ENCODE measurements at regions not wholly inside any gene's neighbourhood (a gene's known extent, or its start where the extent isn't known, plus 50 kb on each side); places are given as distances from the start of the nearest gene placed in this dataset.
"Not testable (repeated sequence)": the region's sequence is repeated elsewhere in the genome, so short reads cannot be mapped to it uniquely, and the experiment has no call there.

DNA sequence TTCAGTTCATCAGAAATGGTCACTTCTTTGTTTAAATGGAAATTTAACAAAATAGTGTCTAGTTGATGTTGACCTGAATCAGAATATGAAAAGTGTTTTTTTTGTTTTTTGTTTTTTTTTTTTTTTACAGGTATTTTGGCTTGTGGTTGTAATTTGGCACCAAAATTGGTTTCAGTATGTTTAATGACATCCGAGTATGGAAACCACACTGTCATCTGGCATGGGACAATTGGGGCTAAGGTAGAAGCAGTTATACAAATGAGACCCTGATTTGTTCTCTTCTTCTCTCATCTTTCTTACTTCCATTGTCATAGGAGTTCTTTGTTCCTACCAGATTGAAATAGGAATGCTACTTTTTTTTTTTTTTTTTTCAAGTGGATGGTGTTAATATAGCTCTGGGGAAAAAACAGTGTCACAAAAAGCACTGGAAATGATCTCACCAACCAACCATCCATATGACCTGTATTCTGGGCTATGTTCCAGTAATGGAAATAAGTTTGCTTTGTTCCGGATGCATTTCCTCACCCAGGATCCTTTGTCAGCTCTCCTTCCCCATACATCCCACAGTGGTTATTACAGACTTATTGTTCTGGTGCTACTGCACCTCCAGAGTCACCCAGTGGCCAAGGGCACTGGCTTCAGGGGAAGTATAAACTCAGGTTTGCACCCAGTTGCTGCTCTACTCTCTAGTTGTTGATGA lies 95.8 kb downstream of the ATXN3L start:
- DNase-seq (ENCODE audit: low read depth, low spot score): peak; percentile 94

DNA sequence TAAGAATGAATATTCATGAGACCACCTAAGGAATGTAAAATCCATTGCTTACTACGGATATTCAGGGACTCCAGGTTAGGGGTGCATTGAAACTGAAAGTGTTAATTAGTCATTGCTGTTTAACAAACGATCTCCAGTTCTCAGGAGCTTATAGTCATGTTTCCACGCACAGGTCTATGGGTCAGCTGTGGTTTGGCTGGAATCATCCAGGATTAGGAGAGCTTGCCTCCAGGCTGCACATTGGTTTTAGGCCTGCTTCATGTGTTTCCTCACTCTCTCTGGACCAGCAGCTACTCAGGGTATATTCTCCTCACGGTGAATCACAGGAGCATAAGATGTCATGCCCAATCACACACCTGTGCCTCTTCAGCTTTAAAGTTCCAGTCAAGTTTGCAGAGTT lies 98.9 kb downstream of the ATXN3L start:
- DNase-seq (ENCODE audit: low read depth, low spot score): peak; percentile 89

DNA sequence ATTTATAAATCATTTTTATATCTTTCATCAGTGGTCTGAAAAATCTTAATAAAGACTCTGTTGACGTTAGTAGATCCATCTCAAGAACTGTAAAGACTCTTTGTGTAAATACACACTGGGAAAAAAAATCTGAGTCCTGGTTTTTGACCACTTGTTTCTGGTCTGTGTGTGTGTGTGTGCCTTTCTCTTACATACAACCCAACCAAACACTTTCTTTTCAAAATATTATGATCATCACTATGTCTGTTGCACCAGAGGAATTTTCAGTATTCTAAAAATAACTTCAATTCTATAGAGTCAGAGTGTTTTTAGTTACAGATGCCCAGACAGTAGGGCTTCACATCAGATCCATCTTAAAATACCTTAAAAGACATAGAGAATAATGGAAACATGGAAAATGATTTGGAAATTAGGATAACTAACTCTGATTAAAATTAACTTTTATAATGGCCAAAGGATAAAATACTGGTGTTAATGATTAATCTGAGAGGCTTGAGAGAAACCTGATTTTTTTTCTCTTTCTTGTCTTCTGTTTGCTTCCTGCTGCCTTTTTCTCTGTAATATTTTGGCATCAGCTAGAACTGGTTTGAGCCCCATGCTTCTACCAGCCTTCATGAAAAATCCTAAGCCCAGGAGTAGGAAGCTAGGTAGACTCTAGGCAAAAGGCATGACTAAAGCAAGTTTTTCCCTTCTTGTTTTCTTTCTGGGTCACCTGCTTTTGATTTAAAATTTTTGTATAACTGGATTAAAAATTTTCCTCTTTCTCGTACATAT lies 99.7 kb downstream of the ATXN3L start:
- peak; percentile 25 for DNase-seq (ENCODE audit: low read depth, low spot score)

DNA sequence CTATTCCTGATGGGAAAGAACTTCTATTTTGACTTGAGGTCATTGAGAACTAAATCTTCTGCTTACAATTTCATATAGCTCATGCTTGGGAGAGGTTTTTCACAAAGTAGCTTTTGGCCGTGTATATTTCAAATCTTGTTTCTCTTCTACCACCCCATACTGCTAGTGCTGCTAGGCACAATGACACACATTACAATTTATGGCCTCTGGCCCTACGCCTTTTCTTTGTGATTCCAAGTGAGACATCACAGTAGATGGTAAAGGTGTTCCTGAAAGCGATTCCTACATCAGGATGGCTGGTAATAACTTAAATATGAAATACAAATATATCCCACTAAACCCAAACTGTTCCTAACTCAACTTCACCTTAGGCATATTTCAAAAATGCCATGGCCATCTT lies 101.1 kb downstream of the ATXN3L start:
- DNase-seq (ENCODE audit: low read depth, low spot score): no peak

DNA sequence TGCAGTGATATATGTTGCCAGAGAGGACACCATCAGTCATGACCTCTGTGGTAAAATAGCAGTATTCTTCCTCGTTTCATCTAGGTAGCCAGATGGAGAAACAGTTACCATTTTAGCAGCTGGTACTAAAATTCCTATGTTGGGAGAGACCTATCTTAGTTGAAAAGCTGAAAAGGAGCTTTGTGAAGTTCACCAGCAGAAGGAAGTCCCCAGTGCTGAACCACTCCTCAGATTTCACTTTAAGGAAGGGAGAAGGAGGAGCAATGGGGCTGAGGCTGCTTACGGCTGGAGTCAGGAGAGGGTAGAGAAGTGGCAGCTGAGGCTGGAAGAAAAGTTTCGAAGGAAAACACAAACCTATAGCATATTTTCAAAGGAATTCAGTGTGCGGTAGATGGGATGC lies 103.7 kb downstream of the ATXN3L start:
- DNase-seq (ENCODE audit: low read depth, low spot score): no peak

DNA sequence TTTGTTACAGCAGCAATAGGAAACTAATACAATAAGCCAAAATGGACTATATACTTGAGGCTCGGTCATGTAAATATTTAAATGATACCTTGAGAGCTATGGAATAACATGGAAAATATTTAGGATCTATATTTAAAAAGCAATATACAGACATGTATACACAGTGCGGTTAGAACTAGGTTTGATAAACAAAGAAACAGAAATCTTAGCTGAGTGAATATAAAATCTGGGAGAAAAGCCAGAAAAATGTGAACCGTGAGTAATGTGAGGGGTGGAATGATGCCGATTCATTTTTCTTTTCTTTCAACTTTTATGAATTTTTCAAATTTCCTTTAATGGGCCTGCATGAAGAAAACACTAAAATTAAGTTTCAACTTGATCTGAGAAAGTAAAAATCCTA lies 104.1 kb downstream of the ATXN3L start:
- DNase-seq (ENCODE audit: low read depth, low spot score): no peak

DNA sequence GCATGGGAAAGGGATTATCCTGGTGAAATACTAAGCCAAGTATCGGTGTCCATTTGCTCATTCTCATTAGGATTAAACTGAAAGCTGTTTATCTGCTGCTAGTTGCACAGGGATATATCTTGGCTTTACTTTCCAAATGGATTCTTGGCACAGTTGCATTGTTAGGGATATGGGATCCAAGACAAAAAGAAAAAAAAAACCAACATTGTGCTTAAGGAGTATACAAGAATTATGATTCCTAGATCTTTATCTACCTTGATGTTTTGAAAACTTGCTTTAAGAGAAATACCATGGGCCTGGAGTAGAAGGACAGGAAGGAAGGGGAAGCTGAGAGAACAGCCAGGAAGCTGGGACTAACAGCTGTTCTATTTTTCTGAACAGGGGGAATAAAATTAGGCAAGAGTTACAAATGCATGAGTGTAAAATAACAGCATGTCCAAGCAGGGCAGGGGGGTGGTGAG lies 107.6 kb downstream of the ATXN3L start:
- no peak for DNase-seq (ENCODE audit: low read depth, low spot score)

DNA sequence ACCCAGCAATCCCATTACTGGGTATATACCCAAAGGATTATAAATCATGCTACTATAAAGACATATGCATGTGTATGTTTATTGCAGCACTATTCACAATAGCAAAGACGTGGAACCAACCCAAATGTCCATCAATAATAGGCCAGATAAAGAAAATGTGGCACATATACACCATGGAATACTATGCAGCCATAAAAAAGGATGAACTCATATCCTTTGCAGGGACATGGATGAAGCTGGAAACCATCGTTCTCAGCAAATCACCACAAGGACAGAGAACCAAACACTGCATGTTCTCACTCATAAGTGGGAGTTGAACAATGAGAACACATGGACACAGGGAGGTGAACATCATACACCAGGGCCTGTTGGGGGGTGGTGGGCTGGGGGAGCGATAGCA lies 109.7 kb downstream of the ATXN3L start:
- not testable (repeated sequence) for DNase-seq (ENCODE audit: low read depth, low spot score)

DNA sequence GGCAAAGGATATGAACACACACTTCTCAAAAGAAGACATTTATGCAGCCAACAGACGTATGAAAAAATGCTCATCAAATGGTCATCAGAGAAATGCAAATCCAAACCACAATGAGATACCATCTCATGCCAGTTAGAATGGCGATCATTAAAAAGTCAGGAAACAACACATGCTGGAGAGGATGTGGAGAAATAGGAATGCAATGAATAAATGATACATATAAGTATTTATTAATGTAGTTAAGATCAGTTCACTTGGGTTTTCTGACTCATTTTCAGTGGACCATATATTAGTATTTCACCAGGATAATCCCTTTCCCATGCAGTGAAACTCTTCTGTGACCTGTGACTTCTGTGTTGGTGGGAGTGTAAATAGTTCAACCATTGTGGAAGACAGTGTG lies 110.1 kb downstream of the ATXN3L start:
- DNase-seq (ENCODE audit: low read depth, low spot score): not testable (repeated sequence)

DNA sequence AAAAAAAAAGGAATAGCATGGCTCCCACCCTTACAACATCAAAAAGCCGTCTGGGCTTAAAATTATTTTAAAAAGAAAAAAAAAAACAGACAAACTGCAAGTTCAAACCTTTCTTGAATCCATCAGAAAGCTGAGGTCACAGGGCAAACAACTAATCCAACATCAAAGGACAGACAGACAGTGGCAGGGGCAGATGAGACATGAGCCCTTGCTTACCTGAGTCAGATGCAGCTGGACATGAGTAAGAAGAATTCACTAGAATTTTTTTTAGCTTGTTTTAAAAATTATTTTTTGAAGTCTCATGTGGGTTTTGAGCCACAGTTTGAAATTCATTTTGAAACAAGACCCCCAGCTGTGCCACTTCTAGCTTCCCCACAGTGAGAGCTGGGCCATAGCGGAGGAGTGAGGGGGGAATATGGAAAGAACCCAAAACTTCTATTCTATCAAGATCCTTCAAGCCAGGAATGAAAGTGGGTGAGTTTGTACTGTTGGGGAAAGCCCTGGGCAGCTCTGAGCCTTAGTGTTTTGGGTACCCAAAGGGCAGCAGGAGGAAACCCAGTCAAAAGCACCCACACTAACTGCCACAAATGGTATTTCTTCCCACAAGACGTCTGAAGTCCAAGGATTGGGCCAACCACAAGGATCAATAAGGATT lies 111.4 kb downstream of the ATXN3L start:
- DNase-seq (ENCODE audit: low read depth, low spot score): no peak

DNA sequence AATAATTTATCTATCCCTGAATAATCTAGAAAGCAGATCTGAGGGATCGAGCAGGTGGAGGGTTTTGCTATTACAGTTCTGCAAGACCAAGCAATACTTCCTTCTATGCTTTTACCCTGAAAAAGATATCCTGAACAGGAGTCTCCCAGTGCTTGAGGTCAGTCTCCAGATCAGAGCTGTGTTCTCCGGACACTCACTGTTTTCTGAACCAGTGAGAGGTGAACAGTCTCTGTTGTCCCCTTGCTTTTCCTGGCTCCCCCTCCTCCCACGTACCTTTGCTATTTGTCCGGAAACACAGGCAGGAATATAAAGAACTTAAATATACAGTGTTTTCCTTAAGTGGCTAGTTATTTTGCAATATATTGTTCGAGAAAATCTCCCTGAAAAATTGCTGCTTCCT lies 116.6 kb downstream of the ATXN3L start:
- DNase-seq (ENCODE audit: low read depth, low spot score): no peak

DNA sequence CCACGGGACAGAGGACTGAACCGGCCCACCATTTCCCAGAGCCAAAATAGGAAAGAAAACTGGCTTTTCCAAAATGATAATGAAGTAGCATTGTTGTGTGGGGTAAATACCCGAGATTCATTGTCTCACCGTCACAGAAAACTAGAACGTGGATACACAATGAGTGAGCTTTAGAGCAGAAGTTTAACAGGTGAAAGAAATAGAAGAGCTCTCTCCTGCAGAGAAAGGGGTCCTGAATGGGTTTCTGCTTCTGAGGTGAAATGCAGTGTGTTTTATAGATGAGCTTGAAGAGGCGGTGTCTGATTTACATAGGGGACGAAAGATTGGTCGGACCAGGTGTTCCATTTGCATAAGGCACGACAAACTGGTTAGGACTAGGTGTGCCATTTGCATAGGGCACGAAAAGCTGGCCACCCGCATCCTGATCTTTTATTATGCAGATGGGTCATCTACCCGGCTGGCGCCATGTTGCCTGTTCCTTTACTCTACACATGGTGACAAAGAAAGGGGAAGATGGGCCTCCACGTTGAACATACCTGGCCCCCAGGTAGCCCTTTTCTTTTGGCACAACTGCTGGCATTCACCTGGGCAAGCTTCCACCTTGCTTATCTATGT lies 118.1 kb downstream of the ATXN3L start:
- no peak for DNase-seq (ENCODE audit: low read depth, low spot score)

DNA sequence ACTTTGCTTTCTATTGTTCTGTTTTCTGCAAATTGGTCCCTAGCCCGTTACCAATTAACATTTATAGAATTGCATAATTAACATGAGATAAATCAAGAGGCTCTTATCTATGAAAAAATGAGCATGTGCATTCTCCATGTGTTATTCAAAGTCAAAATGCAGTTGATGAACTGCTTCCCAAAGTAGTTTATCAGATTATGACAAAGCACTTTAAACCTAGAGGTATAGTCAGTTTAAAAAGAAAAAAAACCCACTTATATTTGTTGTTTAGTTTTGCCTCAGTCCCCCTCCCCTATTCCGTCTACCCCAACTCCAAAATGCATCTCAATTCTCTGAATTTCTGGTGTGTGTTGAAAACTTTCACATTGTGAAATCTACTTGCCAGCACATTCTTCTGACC lies 119.5 kb downstream of the ATXN3L start:
- DNase-seq (ENCODE audit: low read depth, low spot score): no peak

DNA sequence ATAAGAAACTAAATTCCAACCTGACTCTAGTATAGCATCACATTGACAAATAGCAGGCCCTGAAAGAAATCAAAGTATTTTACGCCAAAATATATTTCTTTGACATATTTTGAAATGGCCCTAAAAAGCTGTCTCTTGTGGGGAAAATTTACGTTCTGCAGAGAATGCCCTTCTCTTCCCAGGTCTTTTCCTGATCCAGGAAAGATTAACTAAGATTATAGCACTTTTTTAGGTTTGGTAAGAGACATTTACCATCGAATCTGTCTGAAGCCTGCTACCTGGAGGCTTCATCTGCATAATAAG lies 121.1 kb downstream of the ATXN3L start:
- DNase-seq (ENCODE audit: low read depth, low spot score): no peak

DNA sequence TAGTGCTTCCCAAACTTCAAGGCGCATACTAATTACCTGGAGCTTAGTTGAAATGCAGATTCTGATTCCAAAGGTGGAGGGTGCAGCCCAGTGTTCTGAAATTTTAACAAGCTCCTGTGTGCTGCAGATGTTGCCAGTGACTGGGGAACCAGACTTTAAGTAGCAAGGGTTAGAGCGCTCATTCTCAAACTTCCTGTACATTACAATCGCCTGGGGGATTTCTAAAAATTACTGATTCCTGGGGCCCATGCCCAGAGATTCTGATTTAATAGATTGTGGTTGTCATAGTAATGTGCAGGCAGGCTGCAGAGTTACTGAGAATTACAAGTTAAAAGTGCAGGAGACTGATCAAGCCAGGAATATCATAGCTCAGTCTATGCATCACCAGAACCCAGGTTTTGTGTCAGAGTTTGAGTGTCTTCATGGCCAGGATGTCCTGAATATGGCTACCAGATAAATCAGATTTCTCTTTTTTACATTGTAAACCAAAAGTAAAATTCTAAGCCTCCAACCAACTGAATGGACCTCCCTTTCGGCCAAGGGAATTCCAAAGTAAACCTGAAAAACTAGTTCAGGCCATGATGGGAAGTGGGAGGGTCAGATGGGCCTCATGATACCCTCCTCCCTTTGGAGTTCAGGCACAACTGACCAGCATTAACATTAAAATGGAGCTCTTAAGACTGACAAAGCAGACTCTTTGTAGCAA lies 121.6 kb downstream of the ATXN3L start:
- DNase-seq (ENCODE audit: low read depth, low spot score): no peak

DNA sequence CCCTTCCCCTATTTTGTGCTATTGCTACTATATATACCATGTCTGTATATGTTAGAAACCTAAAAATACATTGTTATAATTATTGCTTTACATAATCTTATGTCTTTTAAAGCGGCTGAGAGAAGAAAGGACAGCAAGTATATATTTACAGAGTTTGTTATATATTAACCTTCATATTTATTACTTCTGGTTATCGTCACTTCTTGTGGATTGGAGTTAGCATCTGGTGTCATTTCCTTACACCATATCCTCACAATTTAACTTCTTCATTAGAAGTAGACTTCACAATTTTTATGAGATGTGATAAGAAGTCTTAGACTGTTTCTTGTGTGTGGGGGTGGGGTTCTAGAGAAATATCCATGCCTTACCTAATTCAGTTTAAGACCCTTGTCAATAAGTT lies 123.1 kb downstream of the ATXN3L start:
- DNase-seq (ENCODE audit: low read depth, low spot score): no peak

DNA sequence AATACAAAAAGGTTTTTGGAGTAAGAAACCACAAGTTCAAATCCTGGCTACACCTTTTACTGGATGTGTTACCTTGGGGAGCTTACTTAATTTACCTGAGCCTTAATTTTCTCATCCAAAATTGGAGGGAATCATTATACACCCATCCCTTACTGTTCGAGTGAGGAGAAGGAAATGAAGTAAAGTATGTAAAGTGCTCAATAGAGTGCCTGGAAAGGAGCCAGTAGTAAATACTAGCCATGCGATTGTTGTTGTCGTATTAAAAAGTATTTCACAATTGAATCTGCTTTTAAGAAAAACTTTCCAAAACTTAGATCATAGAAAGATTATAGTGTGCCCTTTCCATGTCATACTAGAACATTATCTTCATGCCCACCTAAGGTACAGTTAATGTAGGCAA lies 124.5 kb downstream of the ATXN3L start:
- DNase-seq (ENCODE audit: low read depth, low spot score): no peak

DNA sequence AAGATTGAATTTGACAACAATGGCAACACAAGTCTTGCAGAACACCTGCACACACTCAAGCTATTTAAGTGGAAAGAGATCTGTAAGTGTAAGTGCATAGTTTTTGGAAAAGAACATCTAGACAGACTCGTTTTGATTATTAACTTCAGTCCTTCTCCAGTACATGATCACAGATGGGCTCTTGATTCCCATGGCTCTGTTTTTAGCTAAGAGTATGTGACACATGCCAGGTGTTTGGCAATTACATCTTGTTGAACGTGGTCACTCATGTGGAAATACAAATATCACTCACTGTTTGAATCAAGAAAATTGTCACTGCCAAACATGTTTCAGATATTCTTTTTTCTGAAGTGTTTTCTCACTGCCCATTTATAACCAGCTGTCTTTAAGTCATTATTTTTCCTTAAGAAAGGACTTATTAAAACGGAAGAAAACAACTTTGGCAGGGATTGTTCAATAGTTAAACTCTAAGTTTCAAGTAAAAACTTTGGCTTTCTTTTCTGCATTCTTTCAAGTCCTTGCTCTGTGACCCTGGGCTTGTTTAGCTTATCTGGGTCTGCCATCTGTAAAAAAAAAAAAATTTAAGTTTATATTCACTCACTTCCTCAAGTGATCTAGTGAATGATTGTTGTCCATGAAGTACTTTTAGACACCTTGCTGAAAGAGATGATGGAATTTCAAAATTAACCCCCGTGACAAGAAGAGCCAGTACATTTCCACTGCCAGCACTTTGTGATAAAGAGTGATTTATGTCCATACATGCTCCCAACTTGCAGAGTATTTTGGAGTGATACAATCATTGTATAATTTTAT lies 125.4 kb downstream of the ATXN3L start:
- no peak for DNase-seq (ENCODE audit: low read depth, low spot score)

DNA sequence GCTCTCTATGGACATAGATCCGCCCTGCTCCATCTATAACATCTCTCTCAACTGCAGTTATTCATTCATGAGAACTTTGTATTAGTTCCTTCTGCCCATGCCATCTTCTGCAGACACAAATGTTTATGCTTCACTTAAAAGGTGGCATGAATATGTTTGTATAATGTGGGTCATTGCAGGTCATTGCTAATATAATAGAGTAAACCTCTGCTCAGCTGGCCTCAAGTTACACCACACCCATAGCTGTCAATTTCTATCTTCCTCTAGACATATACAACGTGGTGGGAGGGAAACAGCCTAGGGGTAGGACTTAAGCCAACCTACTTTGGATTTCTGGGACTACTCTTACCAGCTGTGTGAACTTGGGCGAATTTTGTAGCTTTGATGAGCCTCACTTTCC lies 129.8 kb downstream of the ATXN3L start:
- no peak for DNase-seq (ENCODE audit: low read depth, low spot score)

DNA sequence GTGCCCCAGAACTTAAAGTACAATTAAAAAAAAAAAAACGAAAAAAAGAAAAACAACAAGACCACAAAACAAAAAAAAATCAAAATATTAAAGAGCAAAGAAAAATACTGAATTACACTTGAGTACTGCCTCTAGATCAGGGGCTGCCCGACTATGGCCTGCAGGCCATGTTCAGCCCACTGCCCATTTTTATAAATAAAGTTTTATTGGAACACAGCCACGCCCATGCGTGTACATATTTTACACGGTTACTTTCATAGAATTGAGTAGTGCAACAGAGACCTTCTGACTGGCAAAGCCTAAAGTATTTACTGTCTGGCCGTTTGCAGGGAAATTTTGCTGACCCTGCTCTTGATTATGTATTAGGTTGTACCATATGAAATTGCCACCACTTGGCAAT lies 130.5 kb downstream of the ATXN3L start:
- DNase-seq (ENCODE audit: low read depth, low spot score): no peak

DNA sequence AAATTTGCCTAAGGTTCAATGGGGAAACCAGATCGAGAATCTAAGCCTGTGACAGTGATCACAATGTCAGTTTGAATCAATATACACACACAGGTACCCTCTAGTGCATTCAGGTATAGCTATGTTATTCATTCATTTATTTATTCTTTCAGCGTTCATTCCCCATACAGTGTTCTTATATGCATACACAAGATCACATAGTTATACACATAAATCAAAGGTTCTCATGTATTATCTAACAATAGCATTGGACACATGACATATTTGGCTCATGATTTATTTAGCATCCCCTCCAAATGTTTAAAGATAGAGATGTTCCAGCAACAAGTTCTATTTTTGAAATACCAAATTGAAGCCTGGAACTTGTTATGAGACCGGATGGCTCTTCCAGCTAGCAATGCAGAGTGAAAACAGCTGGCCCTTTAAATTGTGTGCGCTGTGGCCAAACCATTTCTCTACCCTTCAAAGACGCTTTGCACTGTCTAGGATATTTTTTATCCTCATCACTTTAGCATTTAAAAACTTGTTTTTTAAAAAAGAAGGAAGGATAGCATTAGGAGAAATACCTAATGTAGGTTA lies 131.0 kb downstream of the ATXN3L start:
- no peak for DNase-seq (ENCODE audit: low read depth, low spot score)
